ENCODE measurements at regions not wholly inside any gene's neighbourhood (a gene's known extent, or its start where the extent isn't known, plus 50 kb on each side); places are given as distances from the start of the nearest gene placed in this dataset.

DNA sequence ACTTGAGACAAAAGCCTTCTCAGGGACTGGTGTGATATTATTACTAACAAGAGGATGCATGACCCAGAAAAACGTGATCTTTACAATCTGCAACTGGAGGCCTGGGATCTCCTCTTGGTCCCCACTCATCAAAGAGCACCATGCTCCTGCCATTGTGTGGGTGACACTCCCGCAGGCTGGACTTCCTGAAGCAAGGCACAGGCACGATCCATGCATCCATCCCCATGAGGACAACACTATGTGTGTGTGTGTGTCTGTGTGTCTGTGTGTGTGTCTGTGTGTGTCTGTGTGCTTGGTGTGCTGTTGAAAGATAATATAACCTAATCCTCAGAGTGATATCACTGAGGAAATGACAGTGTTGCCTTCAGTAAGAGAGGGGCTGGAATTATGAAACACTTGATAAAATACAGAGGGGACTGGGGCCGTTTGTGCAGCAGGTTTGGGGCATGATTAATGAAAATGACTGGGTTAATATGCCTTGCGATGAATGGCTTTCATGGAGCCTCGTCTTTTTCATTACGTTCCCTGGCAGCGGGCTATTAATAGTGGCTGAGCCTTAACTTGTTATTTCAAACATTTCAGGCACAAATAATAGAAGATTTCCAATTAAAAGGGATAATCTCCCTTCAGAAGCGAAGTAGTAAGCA, 180.8 kb upstream of the TCERG1L start:
- H3K9me3 ChIP-seq, result no peaks in the 10 kb centered on the region
- no peak overlapping the region for H3K27ac ChIP-seq
- 61 to 65% methylated on average over 9 of the region's 9 CpGs for WGBS, 2 donors
- peaks cover 0 to 8% (median 0%) of the 10 kb centered on the region in 7 donors for H3K27me3 ChIP-seq
- H3K36me3 ChIP-seq, result no peaks in the 10 kb centered on the region
- no peaks in the 10 kb centered on the region for H3K4me1 ChIP-seq
- intact Hi-C loops (cut with DNase I), result no loop called here
- ATAC-seq, result no peak
- no peak overlapping the region for H3K4me3 ChIP-seq
- TF ChIP-seq, protein P1, sequence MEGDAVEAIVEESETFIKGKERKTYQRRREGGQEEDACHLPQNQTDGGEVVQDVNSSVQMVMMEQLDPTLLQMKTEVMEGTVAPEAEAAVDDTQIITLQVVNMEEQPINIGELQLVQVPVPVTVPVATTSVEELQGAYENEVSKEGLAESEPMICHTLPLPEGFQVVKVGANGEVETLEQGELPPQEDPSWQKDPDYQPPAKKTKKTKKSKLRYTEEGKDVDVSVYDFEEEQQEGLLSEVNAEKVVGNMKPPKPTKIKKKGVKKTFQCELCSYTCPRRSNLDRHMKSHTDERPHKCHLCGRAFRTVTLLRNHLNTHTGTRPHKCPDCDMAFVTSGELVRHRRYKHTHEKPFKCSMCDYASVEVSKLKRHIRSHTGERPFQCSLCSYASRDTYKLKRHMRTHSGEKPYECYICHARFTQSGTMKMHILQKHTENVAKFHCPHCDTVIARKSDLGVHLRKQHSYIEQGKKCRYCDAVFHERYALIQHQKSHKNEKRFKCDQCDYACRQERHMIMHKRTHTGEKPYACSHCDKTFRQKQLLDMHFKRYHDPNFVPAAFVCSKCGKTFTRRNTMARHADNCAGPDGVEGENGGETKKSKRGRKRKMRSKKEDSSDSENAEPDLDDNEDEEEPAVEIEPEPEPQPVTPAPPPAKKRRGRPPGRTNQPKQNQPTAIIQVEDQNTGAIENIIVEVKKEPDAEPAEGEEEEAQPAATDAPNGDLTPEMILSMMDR (IDR thresholded peaks at IDR 0.05), result no peak
- no peak for DNase-seq

GRCh38 chr10:131493432-131493831, 181.9 kb upstream of the TCERG1L start:
- Histone ChIP-seq H3K4me3 (no peak overlapping the region), H3K36me3 (no peaks in the 10 kb centered on the region), H3K4me1 (no peaks in the 10 kb centered on the region), H3K27me3 (no peaks in the 10 kb centered on the region), H3K9me3 (no peaks in the 10 kb centered on the region), H3K27ac (no peak overlapping the region)
- intact Hi-C loops (cut with DNase I), result no loop called here
- TF ChIP-seq, protein P1 (IDR thresholded peaks at IDR 0.05), result no peak
- no peak for DNase-seq
- no peak for ATAC-seq
- 74 to 79% methylated on average over 4 of the region's 4 CpGs for WGBS, 2 donors

DNA sequence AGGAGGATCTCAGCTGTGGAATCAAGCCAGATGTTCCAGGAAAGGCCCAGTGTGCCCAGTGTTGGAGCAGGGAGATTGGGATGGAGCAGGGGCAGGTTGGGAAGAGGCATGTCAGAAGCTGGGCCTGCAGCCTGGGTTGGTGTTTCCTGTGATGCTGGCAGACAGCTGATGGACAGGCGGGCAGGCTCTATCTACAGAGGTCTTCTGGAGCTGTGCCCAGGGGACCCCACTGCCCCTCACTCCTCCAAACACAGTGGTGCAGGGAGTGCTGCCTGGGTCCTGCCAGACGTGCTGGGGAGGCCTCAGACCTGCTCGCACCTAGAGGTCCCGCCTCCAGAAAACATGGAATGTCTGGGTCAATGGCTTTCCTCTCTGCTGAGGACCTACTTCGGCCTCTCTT, 182.9 kb upstream of the TCERG1L start:
- Histone ChIP-seq H3K27me3 (no peaks in the 10 kb centered on the region), H3K27ac (no peak overlapping the region), H3K36me3 (no peaks in the 10 kb centered on the region), H3K4me1 (no peaks in the 10 kb centered on the region), H3K4me3 (no peak overlapping the region), H3K9me3 (no peaks in the 10 kb centered on the region)
- ATAC-seq, result no peak
- no peak for DNase-seq
- WGBS, 2 donors, result 84 to 86% methylated on average over 5 of the region's 5 CpGs
- intact Hi-C loops (cut with DNase I), result no loop called here
- TF ChIP-seq, protein P1 (IDR thresholded peaks at IDR 0.05), result no peak

- Histone ChIP-seq H3K36me3 (no peaks in the 10 kb centered on the region), H3K27ac (no peak overlapping the region), H3K27me3 (no peaks in the 10 kb centered on the region), H3K9me3 (no peaks in the 10 kb centered on the region), H3K4me1 (no peaks in the 10 kb centered on the region), H3K4me3 (no peak overlapping the region)
- ATAC-seq (no peak), DNase-seq (no peak)
- 71 to 78% methylated on average over 4 of the region's 4 CpGs for WGBS, 2 donors
- intact Hi-C loops (cut with DNase I), result no loop called here
- TF ChIP-seq, protein P1 (IDR thresholded peaks at IDR 0.05), result no peak
Observed at GRCh38 chr10:131495224-131495623, 183.7 kb upstream of the TCERG1L start.

Measured in heart right ventricle (tissue), 16 donors.